Fibroblast of skin of left biceps (primary cell): ENCODE measurements at regions not wholly inside any gene's neighbourhood (a gene's known extent, or its start where the extent isn't known, plus 50 kb on each side); places are given as distances from the start of the nearest gene placed in this dataset.

Source experiments
- DNase-seq, 2 experiments: peaks; one replicate each; pipeline ENCODE4 v3.0.0-alpha.2; 2013; ENCODE audit warnings: low read depth in 2 of 2

- no peak for DNase-seq
Observed at GRCh38 chr2:16319551-16320121, 346.0 kb downstream of the CYRIA start.

DNA sequence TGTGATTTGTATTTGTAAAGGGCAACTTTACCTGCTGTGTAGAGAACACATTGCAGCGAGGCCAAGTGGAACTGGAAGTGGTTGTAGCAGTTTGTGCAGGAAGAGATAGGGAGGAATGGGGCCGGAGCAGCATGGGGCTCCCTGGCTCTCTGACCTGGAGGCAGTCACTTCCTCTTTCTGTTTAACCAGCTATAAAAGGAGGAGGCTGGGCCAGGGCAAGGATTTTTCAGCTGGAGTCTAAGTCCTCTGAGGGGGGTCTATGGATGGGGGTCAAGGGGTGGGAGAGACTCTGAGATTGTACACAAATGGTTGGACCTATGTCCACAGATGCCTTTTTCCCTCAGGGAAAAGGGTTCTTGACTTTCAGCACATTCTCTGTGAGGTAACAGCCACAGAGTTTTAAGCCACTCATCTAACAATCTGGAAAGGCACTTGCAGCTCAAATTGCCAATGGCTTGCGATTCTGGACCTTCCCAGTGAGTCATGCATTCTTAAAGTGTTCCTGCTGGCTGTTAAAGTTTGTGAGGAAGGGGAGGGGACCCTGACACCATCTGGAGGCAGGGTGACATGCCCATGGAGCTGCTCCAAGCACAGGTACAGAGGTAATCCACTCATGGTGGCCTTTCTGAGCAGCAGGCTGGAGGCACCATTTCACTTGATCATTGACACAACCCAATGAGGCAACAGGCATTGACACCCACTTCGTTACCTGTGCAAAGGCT lies 347.0 kb downstream of the CYRIA start:
- DNase-seq: no peak

- no peak for DNase-seq
Observed at GRCh38 chr2:16318051-16318450, 347.6 kb downstream of the CYRIA start.

GRCh38 chr2:16317211-16317830 lies 348.3 kb downstream of the CYRIA start:
- DNase-seq: no peak

DNA sequence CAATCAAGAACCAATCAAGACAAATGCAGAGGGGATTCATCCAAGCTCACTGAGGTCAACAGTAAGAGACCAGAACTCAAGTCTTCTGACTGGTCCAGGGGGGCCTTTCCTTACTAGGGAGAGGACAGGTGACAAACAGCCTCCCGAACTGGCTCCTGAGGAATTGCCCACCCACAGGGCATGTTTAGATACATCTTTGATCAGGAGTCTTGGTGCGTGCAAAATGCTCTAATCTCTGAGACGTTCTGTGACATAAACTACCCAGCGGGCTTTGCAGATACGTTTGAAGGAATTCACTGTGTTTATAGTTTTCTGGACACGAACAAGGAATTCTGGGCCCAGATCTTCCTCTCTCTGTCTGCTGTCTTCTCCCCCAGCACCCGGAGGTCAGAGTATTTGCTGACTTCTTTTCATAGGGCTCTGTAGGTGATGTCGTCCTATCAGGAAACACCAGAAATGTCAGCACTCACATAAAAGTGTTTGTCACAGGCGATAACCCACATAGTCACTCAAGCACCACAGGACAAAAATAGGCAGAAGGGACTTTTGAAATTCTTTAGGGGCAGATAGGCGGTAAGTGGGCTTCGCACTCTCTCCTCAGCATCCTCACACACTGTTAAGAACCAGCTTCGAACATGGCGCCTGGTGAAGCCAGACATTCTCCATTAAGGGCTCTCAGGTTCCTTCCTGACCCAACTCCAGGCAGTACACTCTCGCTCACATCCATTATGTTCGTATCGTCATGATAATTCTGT lies 349.0 kb downstream of the CYRIA start:
- DNase-seq: no peak

GRCh38 chr2:16315908-16316307 lies 349.7 kb downstream of the CYRIA start:
- no peak for DNase-seq

GRCh38 chr2:16315458-16315835 lies 350.2 kb downstream of the CYRIA start:
- DNase-seq: no peak

GRCh38 chr2:16314691-16315457 lies 350.8 kb downstream of the CYRIA start:
- DNase-seq: no peak

- no peak for DNase-seq
Observed at GRCh38 chr2:16314001-16314400, 351.6 kb downstream of the CYRIA start.

DNA sequence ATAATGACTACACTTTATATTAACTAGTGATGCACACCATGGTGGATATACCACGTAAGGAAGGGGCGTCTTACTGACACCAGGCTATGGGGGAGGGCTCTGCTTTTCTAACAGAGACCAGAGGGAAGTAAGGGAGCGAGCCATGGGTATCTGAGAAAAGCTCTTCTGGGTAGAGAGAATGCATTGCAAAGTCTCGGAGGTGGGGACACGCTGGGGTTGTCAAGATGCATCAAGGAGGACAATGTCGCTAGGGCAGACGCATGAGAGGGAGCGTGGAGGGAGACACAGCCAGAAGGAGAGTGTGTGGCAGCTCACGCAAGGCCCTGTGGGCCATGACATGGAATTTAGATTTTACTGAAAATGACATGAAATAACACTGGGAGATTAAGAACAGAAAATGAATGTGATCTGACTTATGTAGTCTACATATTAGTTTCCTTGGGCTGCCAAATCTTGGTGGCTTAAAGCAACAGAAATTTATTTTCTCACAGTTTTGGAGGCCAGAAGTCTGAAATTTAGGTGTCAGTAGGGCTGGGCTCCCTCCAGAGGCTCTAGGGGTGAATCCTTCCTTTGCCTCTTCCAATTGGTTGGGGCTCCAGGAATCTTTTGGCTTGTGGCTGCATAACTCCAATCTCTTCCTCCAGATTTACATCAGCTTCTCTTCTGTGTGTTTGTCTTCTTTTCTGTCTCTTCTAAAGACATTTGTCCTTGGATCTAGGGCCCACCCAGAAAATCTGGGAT lies 352.2 kb downstream of the CYRIA start:
- DNase-seq: no peak

DNA sequence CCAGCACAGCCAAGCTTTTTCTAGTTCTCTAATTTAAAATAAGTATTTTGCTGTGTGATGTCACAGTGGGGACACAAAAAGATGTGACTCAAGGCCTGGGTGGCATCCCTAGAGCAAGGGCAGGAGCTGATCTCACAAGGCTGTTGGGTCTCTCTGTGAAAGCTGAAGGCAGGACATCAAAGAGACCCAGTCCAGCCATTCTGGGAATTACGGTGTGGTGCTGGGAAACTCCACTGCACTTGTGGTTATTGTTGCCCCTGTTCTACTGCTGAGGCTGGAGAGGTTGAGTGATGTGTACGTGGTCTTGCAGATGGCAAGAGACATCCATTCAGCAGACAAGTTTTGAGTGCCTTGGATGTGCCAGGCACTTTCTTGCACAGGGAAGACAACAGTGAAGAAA lies 352.9 kb downstream of the CYRIA start:
- no peak for DNase-seq

GRCh38 chr2:16311521-16312440 lies 353.9 kb downstream of the CYRIA start:
- no peak for DNase-seq

DNA sequence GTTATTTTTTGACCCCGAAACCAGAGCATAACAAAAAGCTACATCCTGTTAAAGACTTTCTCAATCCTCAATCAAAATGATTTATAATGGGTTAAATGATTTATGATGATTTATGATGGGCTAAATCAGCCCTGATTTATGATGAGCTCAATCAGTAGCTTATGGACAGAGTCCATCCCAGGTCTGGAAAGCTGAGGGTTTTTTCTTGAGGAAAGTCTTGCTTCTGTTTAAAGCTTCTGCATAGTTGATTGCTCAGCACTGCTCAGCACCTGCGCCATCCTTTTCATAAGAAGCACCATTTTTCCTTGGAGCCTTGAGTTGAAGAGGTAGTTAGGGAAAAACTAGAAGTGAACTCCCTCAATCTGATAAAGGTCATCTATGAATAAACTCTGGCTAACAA lies 356.8 kb downstream of the CYRIA start:
- no peak for DNase-seq

- no peak for DNase-seq
Observed at GRCh38 chr2:16304876-16305590, 360.6 kb downstream of the CYRIA start.

- DNase-seq: no peak
Observed at GRCh38 chr2:16303761-16304160, 361.9 kb downstream of the CYRIA start.

DNA sequence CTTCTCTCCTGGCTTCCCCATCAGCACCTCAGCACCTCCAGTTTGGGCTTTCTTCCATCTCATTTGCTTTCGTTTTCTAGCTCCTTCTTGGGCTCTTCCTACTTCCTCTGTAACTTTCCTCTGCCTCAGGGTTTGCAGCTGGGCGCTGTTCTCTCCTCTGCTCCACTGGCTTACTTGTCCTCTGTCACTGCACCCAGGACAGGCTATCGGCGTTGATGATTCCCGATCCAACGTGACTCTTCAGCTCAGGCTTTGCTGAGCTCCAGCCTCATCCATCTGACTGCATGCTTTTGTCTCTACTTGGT lies 362.4 kb downstream of the CYRIA start:
- DNase-seq: no peak

- no peak for DNase-seq
Observed at GRCh38 chr2:16302431-16303272, 362.3 kb downstream of the MYCN start.

- no peak for DNase-seq
Observed at GRCh38 chr2:16301961-16302360, 361.6 kb downstream of the MYCN start.

DNA sequence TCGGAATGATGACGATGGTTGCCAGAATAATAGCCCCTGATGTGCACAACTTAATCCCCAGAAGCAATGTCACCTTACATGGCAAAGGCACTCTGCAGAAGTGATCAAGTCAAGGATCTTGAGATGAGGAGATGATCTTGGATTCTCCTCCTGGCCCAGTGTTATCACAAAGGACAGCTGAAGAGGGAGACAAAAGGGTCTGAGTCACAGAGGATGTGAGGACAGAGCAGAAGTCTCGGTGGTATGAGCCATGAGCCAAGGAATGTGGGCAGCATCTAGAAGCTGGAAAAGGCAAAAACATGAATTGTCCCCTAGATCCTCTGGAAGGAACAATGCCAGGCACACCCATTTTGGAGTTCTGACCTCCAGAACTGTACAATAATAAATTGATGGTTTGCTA lies 358.5 kb downstream of the MYCN start:
- no peak for DNase-seq
